HG03103 (cell line): ENCODE measurements at regions not wholly inside any gene's neighbourhood (a gene's known extent, or its start where the extent isn't known, plus 50 kb on each side); places are given as distances from the start of the nearest gene placed in this dataset.

Source experiments
- ATAC-seq: cut with Tn5 transposase; IDR thresholded peaks from one replicate; pipeline ENCODE4 v1.9.1; 2021; ENCODE audit warnings: low read depth; ENCODE audit not compliant: unreplicated experiment

GRCh38 chr4:58723954-58724353 lies 1613.8 kb upstream of the IGFBP7 start:
- no peak for ATAC-seq

DNA sequence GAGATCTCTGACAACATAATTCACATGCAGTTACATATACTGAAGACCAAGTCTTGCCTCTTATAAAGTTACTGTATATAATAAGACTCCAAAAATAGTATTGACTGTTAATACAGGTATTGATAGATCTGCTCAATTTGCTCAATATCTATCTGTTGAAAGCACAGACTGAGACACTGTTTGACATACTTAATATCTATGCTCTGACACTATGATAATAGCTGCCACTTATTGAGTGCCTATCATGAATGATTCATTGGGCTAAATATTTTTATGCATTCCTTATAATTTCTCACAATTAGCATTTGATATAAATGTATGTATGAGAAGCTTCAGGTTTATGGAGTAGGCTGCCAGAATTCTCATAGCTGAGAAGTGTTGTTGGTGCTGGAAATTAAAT lies 1600.9 kb upstream of the IGFBP7 start:
- ATAC-seq = no peak

GRCh38 chr4:58688568-58688967 lies 1578.4 kb upstream of the IGFBP7 start:
- no peak for ATAC-seq

DNA sequence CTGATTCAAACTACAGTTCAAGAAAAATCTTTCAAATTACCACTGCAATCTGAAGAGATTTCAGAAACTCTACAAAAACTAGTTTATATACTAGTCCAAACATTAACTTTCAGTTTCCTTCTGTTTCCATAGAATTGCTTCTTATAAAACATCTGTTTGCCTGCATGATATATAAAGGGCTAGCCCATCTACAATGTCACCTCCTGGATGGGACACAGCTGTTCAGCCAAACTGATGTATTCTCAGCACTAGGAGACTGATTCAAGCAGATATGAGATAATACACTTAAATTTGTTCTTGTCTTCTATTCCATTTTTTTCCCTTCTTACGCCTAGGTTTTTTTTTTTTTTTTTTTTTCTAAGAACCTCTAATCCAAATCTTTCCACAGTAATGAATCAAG lies 1569.7 kb upstream of the IGFBP7 start:
- ATAC-seq = no peak

- ATAC-seq = no peak
Observed at GRCh38 chr4:58679051-58679450, 1568.9 kb upstream of the IGFBP7 start.

DNA sequence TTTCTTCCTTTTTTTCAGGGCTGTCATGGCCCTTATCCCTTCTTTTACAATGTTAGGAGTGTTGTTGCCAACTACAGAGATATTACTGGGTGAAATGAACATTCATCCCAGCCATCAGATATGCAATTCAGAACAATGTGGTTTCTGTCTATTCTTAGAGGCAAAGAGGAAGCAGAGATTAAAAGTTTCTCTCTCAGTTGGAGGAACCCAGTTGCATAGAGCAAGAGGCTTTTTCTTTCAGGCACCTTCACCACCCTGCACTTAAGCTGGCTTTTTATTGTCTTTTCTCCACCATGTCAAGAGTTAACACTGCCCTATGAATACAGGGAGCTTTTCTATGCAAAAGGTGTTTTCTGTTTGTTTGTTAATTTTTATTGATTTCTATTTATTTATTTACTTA lies 1559.6 kb upstream of the IGFBP7 start:
- no peak for ATAC-seq

GRCh38 chr4:58665649-58666048 lies 1555.5 kb upstream of the IGFBP7 start:
- no peak for ATAC-seq

GRCh38 chr4:58658701-58659100 lies 1548.5 kb upstream of the IGFBP7 start:
- ATAC-seq = no peak

DNA sequence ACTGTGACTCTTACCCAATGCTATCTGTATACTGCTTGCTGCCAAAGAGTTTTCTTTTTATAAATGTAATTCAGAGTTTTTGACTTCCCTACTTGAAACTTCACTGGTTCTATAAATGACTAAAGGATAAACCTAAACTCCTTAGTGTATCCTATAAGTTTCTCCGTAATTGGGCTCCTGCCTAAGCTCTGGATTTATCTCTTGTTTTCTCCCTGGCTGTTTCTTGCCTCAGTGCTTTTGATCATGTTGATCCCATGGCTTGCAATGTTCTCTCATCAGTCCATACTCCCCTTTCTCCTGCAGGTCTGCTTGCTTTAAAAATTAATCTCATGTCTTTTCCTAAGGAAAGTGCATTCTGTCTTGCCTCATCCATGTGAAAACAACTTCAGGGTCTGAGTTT lies 1543.1 kb upstream of the IGFBP7 start:
- no peak for ATAC-seq

GRCh38 chr4:58649226-58649625 lies 1539.0 kb upstream of the IGFBP7 start:
- ATAC-seq = no peak

DNA sequence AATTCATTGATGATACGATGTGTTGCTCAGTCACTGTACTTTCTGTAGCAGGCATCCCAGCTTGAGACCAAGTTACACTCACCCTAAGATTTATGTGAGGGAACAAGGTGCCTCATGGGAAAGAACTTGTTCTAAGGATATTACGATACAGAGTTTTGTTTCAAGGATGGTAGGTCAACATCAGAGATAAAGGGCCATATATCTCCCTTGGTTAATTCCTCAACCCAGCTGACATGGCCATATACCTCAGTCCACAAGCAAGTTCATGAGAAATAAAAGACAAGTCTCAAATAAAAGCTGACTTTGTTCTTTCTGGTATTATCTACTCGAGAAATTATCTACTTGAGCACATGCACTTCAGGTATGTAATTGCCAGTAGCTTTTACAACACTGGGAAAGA lies 1535.9 kb upstream of the IGFBP7 start:
- no peak for ATAC-seq

DNA sequence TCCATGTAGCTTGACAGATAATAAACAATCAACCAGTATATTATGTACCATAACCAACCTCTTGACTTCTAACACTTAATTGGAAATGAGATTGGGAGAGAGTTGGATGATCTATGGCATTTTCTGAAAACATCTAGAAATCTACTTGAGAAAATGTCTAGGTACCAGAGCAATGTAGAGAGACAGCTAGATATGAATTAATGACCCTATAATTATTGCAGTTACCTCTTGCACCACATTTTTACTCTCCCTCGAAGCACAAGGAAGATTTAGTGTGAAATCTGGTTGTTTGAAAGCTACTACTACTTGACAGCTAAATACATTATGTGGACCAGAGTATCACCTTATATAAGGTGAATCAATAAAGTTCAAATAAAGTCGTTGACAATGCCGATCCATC lies 1534.4 kb upstream of the IGFBP7 start:
- ATAC-seq = no peak

DNA sequence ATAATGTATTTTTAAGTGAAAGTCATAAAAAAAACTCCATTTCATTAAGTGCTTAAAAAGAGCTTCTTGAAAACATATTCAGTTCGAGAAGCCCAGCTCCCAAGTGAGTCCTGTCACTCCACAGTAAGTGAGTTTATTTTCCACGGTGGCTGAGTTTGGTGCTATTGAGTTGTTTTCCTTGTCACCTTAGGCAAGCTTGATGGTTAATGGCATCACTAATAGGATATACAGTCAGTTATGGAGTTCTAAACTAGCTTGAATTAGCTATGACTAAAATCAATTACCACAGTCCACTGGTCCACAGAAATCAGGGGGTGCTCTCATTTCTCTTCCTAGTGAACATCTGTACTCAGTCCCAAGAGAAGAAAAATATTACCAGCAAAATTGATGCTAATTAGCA lies 1526.2 kb upstream of the IGFBP7 start:
- ATAC-seq = no peak

GRCh38 chr4:58617226-58617625 lies 1507.0 kb upstream of the IGFBP7 start:
- ATAC-seq = no peak

GRCh38 chr4:58611012-58611411 lies 1500.8 kb upstream of the IGFBP7 start:
- ATAC-seq = no peak

- ATAC-seq = no peak
Observed at GRCh38 chr4:58606303-58606702, 1496.1 kb upstream of the IGFBP7 start.

GRCh38 chr4:58603951-58604350 lies 1493.8 kb upstream of the IGFBP7 start:
- no peak for ATAC-seq

GRCh38 chr4:58602731-58603359 lies 1492.7 kb upstream of the IGFBP7 start:
- ATAC-seq = no peak

GRCh38 chr4:58602022-58602421 lies 1491.8 kb upstream of the IGFBP7 start:
- ATAC-seq = no peak

DNA sequence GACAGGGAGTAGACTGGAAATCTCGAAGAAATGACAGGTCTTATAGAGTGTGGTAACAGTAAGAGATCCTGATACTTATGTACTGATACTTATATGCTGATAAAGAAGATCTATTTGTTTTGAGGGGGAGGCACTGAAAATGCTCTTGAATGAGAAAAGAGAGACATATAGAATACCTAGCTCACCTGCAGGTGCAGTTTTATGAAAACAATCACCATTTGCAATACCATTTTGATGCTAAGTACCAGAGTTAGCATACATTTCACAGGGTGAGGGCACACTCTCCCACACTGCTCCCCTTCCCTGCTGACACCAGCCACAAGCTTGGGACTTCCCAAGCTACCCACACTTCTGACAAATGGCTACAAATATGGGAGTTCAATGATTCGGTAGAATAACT lies 1490.1 kb upstream of the IGFBP7 start:
- ATAC-seq = no peak

- no peak for ATAC-seq
Observed at GRCh38 chr4:58590722-58591121, 1480.5 kb upstream of the IGFBP7 start.

DNA sequence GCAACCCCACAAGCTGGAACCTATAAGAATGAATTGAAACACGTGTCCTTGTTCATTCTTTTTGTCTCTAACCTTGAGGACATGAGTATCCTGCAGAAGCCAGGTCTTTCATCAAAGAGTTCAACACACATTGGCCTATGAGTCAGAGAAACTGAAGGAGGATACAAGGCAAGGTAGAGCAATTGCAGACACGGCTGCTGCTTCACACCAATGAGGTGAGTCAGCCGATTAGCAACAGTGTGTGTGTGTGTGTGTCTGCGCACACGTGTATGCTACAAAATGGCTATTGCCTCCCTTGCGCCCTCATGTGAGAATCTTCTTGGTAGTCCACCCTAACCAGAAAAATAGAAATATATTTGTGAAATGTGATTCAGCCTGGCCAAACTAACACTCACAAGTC lies 1477.7 kb upstream of the IGFBP7 start:
- no peak for ATAC-seq

DNA sequence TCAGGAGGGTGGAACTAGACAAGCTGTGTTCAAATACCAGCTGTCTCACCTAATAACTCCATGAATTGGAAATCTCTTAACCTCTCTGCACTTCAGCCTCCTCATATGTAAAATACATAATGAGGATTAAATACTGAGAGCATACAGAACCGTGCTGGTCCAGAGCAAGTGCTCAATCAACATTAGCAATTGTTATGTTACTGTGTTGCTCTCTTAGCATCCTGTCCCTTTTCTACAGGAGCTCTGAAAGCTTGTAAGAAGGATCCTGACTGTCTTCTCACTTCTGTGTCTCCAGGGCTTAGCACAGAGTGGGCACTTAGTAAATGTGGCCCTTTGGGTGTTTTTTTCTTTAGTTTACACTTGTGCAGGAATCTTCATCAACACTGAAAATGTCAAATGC lies 1456.1 kb upstream of the IGFBP7 start:
- ATAC-seq = no peak
